HCT116 (cell line): ENCODE measurements at regions not wholly inside any gene's neighbourhood (a gene's known extent, or its start where the extent isn't known, plus 50 kb on each side); places are given as distances from the start of the nearest gene placed in this dataset.

Source experiments
- ATAC-seq: fragments of 200-7000 bp; cut with Tn5 transposase; 2 replicates; pipeline ENCODE4 v1.9.1; 2020; ENCODE audit warnings: mild to moderate bottlenecking, moderate library complexity
- BruUV-seq: library from RNA; stranded (reverse); fragments of 400-500 nt; replicated peaks from 2 replicates; lab custom pipeline; 2021; lab: Mats Ljungman, UMichigan
- CTCF ChIA-PET: fragments of 300-600 bp; sonication (Branson Sonifier 250); formaldehyde crosslinking; loops from one replicate; lab custom pipeline; 2021; ENCODE audit warnings: antibody characterized with exemption; lab: Charles Lee
- POLR2A ChIA-PET: fragments of 300-600, 350-600 bp; sonication (Branson Sonifier 250); formaldehyde crosslinking; loops from one replicate; lab custom pipeline; 2021; ENCODE audit warnings: antibody characterized with exemption; lab: Charles Lee
- RAD21 ChIA-PET, 2 experiments: fragments of 300-600 bp; sonication (Branson Sonifier 250); formaldehyde crosslinking; loops; one replicate each; lab custom pipeline; 2023; ENCODE audit warnings: low total read pairs in 2 of 2; ENCODE audit not compliant: uncharacterized antibody in 2 of 2, unreplicated experiment in 2 of 2, low non-redundant PET in 1 of 2; lab: Charles Lee
- DNase-seq: peaks from one replicate; pipeline ENCODE4 v3.0.0-alpha.2; 2010; ENCODE audit warnings: low read depth, low spot score
- H2AFZ ChIP-seq: fragments of 200-600 bp; shearing (Covaris generic), sonication (generic); 2 replicates; pipeline ENCODE4 v1.6.1; 2017; ENCODE audit warnings: low read depth, mixed run types, mixed read lengths, antibody characterized with exemption, low read length; ENCODE audit not compliant: poor library complexity, severe bottlenecking
- H3K27ac ChIP-seq: 2 replicates; pipeline ENCODE4 v1.5.1; 2012; ENCODE audit warnings: low read depth, low read length
- H3K27me3 ChIP-seq: fragments of 200-600 bp; sonication (generic); 2 replicates; pipeline ENCODE4 v1.6.1; 2016; ENCODE audit warnings: mixed run types, low read length, mixed read lengths; ENCODE audit not compliant: insufficient read depth
- H3K36me3 ChIP-seq, 2 experiments: fragments of 200-500 bp in 1 of 2; fragments of 200-600 bp in 1 of 2; sonication (Bioruptor generic) in 1 of 2; sonication (generic) in 1 of 2; 2 replicates each; pipeline versions ENCODE4 v1.5.1 to v1.6.1; 2014 to 2016; ENCODE audit warnings: low read length in 2 of 2, inconsistent platforms in 1 of 2, mixed read lengths in 1 of 2, mixed run types in 1 of 2; ENCODE audit not compliant: insufficient read depth in 2 of 2, control insufficient read depth in 1 of 2
- H3K4me1 ChIP-seq, 2 experiments: fragments of 200-600 bp in 1 of 2; sonication (generic) in 1 of 2; 2 replicates each; pipeline versions ENCODE4 v1.5.1 to v1.6.1; 2012 to 2017; ENCODE audit warnings: low read length in 2 of 2, inconsistent platforms in 1 of 2, mild to moderate bottlenecking in 1 of 2, mixed read lengths in 1 of 2, mixed run types in 1 of 2, moderate library complexity in 1 of 2; ENCODE audit not compliant: insufficient read depth in 2 of 2, control insufficient read depth in 1 of 2
- H3K4me2 ChIP-seq: fragments of 200-600 bp; sonication (generic); 2 replicates; pipeline ENCODE4 v1.6.1; 2017; ENCODE audit warnings: mixed run types, low read length, mixed read lengths
- H3K4me3 ChIP-seq, 2 experiments: fragments of 200-600 bp in 1 of 2; sonication (generic) in 1 of 2; replicated peaks in 1 of 2; 2 replicates each; pipeline ENCODE4 v1.5.1; 2011 to 2016; ENCODE audit warnings: low read length in 2 of 2, control low read depth in 1 of 2, low read depth in 1 of 2, mild to moderate bottlenecking in 1 of 2, mixed read lengths in 1 of 2, mixed run types in 1 of 2
- H3K79me2 ChIP-seq: fragments of 200-600 bp; sonication (generic); 2 replicates; pipeline ENCODE4 v1.6.1; 2017; ENCODE audit warnings: mild to moderate bottlenecking, mixed run types, low read length, moderate library complexity, mixed read lengths; ENCODE audit not compliant: insufficient read depth
- H3K9ac ChIP-seq: fragments of 200-600 bp; sonication (generic); 2 replicates; pipeline ENCODE4 v1.6.1; 2016; ENCODE audit warnings: low read length, mixed read lengths
- H3K9me2 ChIP-seq: fragments of 200-600 bp; sonication (generic), shearing (Covaris generic); 2 replicates; pipeline ENCODE4 v1.6.1; 2017; ENCODE audit warnings: mixed run types, mild to moderate bottlenecking, moderate library complexity; ENCODE audit not compliant: insufficient read depth
- H3K9me3 ChIP-seq, 2 experiments: fragments of 200-500 bp in 1 of 2; fragments of 200-600 bp in 1 of 2; sonication (Bioruptor generic) in 1 of 2; sonication (generic) in 1 of 2; 2 replicates each; pipeline ENCODE4 v1.6.1; 2014 to 2017; ENCODE audit warnings: low read length in 2 of 2, mixed read lengths in 2 of 2, inconsistent platforms in 1 of 2, low read depth in 1 of 2, mild to moderate bottlenecking in 1 of 2, mixed run types in 1 of 2, moderate library complexity in 1 of 2; ENCODE audit not compliant: control insufficient read depth in 1 of 2, insufficient read depth in 1 of 2
- H4K20me1 ChIP-seq: fragments of 200-600 bp; sonication (generic), shearing (Covaris generic); 2 replicates; pipeline ENCODE4 v1.6.1; 2017; ENCODE audit warnings: mixed run types, mild to moderate bottlenecking, moderate library complexity; ENCODE audit not compliant: insufficient read depth
- ATF3 ChIP-seq: IDR thresholded peaks from 2 replicates; pipeline ENCODE4 v1.6.1; 2012
- CTCF ChIP-seq, 3 experiments: fragments of 200-600 bp in 1 of 3; sonication (generic) in 1 of 3; IDR thresholded peaks in 2 of 3; conservative IDR thresholded peaks in 1 of 3; 2 replicates each; pipeline ENCODE4 v1.5.1; 2012 to 2017; ENCODE audit warnings: low read depth in 2 of 3, low read length in 2 of 3, antibody characterized with exemption in 1 of 3, borderline replicate concordance in 1 of 3, control low read depth in 1 of 3, mild to moderate bottlenecking in 1 of 3, mixed read lengths in 1 of 3, mixed run types in 1 of 3, moderate library complexity in 1 of 3; ENCODE audit not compliant: insufficient read depth in 1 of 3
- FOSL1 ChIP-seq: IDR thresholded peaks from 2 replicates; pipeline ENCODE4 v1.6.1; 2012; ENCODE audit warnings: low read depth
- RAD21 ChIP-seq: IDR thresholded peaks from 2 replicates; pipeline ENCODE4 v1.6.1; 2012; ENCODE audit warnings: low read depth, mild to moderate bottlenecking
- REST ChIP-seq: IDR thresholded peaks from 2 replicates; pipeline ENCODE4 v1.6.1; 2012; ENCODE audit warnings: low read depth
- SP1 ChIP-seq: IDR thresholded peaks from 2 replicates; pipeline ENCODE4 v1.6.1; 2012; ENCODE audit warnings: low read depth
- ZBTB33 ChIP-seq: IDR thresholded peaks from 2 replicates; pipeline ENCODE4 v1.6.1; 2011; ENCODE audit warnings: mild to moderate bottlenecking, low read length, moderate library complexity; ENCODE audit not compliant: insufficient replicate concordance; ENCODE audit errors: extremely low read depth
- intact Hi-C: fragments of 100-400 bp; cut with micrococcal nuclease; formaldehyde crosslinking; loops from 2 replicates; pipeline ENCODE4 v1.10.0; 2022

- ATAC-seq (no peak), DNase-seq (no peak)
- ChIA-PET POLR2A (no interaction called here), RAD21 (no interaction called here), CTCF (no interaction called here)
- H3K9ac ChIP-seq: no peak overlapping the region
- H2AFZ ChIP-seq: no peak overlapping the region
- no peaks in the 10 kb centered on the region for H3K27me3 ChIP-seq
- intact Hi-C loops: no loop called here
- H3K27ac ChIP-seq: no peak overlapping the region
- no peak overlapping the region for H3K4me3 ChIP-seq
- no peak overlapping the region for H3K4me2 ChIP-seq
- H3K36me3 ChIP-seq: no peaks in the 10 kb centered on the region
- no peaks in the 10 kb centered on the region for H3K4me1 ChIP-seq
- H3K9me3 ChIP-seq: peaks cover 0 to 17% of the 10 kb centered on the region in 2 experiments; a peak in 2 of 4 replicates
- H3K79me2 ChIP-seq: no peaks in the 10 kb centered on the region
- H4K20me1 ChIP-seq: no peaks in the 10 kb centered on the region
- H3K9me2 ChIP-seq: no peaks in the 10 kb centered on the region
- no TSS peak for BruUV-seq
- TF ChIP-seq FOSL1: no peak
These were observed 1176.9 kb downstream of the TYW1 start for GRCh38 chr7:68173513-68173912.

GRCh38 chr7:68176974-68177373 is 1180.3 kb downstream of the TYW1 start:
- H3K9ac ChIP-seq: no peak overlapping the region
- ATAC-seq (no peak), DNase-seq (peak; percentile 4)
- no peak overlapping the region for H2AFZ ChIP-seq
- no peaks in the 10 kb centered on the region for H3K9me2 ChIP-seq
- RAD21 ChIA-PET: no interaction called here
- POLR2A ChIA-PET: no interaction called here
- H3K27me3 ChIP-seq: no peaks in the 10 kb centered on the region
- BruUV-seq: no TSS peak
- no peak overlapping the region for H3K4me3 ChIP-seq
- H4K20me1 ChIP-seq: no peaks in the 10 kb centered on the region
- H3K4me1 ChIP-seq: no peaks in the 10 kb centered on the region
- CTCF ChIA-PET: no interaction called here
- H3K79me2 ChIP-seq: no peaks in the 10 kb centered on the region
- H3K9me3 ChIP-seq: peaks cover 0 to 6% of the 10 kb centered on the region in 2 experiments; a peak in 2 of 4 replicates
- H3K27ac ChIP-seq: no peak overlapping the region
- no peaks in the 10 kb centered on the region for H3K36me3 ChIP-seq
- no peak for TF ChIP-seq FOSL1
- no peak for TF ChIP-seq SP1
- peak in 2 of 3 experiments; percentile 45 to 56; a peak in 4 of 6 replicates for TF ChIP-seq CTCF (IDR thresholded peaks at IDR 0.05 in 2 of 3, conservative IDR thresholded peaks at IDR 0.05 in 1 of 3; ENCODE audit: borderline replicate concordance in 1 of 3, insufficient read depth in 1 of 3, low read depth in 2 of 3, low read length in 2 of 3)
- TF ChIP-seq ZBTB33: no peak
- peak; percentile 27; the same call in 1 of the 2 replicates for TF ChIP-seq RAD21
- no peak for TF ChIP-seq REST
- no peak for TF ChIP-seq ATF3
- intact Hi-C loops: no loop called here
- H3K4me2 ChIP-seq: no peak overlapping the region
